ENCODE measurements at regions not wholly inside any gene's neighbourhood (a gene's known extent, or its start where the extent isn't known, plus 50 kb on each side); places are given as distances from the start of the nearest gene placed in this dataset.

DNA sequence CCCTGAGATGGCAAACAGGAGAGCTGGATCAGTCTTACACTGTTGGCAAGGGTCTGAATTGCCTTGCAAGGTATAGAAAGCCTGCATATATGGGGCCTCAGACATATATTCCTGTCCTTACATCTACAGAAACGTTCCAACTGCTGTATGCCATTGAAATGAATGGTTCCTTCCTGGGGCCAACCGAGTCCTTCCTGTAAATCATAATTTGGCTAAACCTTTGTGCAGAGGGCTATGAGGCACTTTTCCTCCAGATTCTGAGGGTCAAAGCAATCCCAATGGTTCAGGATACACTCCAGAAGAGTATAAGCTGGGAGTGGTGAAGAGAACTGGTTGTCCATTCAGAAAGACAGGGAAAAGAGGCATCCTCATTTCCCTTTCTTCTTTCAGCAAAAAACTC lies 190.5 kb downstream of the PTPRC start:
- Histone ChIP-seq H3K4me2 (no peak overlapping the region), H3K27me3 (ENCODE audit: insufficient read depth, low read depth) (no peaks in the 10 kb centered on the region), H3K36me3 (ENCODE audit: insufficient read depth) (no peaks in the 10 kb centered on the region), H4K20me1 (ENCODE audit: insufficient read depth) (no peaks in the 10 kb centered on the region), H3K9ac (no peak overlapping the region), H3K79me2 (ENCODE audit: insufficient read depth, low read depth) (no peaks in the 10 kb centered on the region), H3K27ac (no peak overlapping the region), H3K4me1 (ENCODE audit: low read depth, poor library complexity, severe bottlenecking) (peaks cover 6% of the 10 kb centered on the region), H2AFZ (ENCODE audit: low read depth) (no peak overlapping the region), H3K4me3 (IDR thresholded peaks at IDR 0.05; ENCODE audit: insufficient read depth, low read depth, low read length) (no peak overlapping the region)
- TF ChIP-seq, protein P1, sequence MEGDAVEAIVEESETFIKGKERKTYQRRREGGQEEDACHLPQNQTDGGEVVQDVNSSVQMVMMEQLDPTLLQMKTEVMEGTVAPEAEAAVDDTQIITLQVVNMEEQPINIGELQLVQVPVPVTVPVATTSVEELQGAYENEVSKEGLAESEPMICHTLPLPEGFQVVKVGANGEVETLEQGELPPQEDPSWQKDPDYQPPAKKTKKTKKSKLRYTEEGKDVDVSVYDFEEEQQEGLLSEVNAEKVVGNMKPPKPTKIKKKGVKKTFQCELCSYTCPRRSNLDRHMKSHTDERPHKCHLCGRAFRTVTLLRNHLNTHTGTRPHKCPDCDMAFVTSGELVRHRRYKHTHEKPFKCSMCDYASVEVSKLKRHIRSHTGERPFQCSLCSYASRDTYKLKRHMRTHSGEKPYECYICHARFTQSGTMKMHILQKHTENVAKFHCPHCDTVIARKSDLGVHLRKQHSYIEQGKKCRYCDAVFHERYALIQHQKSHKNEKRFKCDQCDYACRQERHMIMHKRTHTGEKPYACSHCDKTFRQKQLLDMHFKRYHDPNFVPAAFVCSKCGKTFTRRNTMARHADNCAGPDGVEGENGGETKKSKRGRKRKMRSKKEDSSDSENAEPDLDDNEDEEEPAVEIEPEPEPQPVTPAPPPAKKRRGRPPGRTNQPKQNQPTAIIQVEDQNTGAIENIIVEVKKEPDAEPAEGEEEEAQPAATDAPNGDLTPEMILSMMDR (conservative IDR thresholded peaks at IDR 0.05; ENCODE audit: low read depth, low read length) = no peak

DNA sequence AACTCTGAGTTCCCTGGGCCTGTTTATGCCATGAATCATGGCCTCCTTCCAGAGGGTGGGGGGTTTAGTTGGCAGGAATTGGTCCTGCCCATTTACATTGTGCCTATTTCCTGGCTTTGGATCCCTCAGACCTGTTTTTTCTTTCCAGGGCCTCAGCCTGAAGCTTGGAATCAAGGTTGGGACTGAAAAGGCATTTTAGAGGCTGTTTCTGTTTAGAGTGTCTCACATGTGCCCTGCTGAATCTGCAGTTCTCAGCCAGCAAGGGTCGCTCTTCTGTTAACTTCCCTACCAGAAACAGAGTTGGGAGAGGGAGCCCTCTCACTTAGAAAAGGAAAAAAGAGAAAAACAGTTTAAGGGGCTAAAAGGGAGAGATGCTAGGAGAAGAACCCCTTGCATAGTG lies 191.1 kb downstream of the PTPRC start:
- Histone ChIP-seq H3K4me1 (ENCODE audit: low read depth, poor library complexity, severe bottlenecking) (peaks cover 10% of the 10 kb centered on the region), H3K79me2 (ENCODE audit: insufficient read depth, low read depth) (no peaks in the 10 kb centered on the region), H2AFZ (ENCODE audit: low read depth) (no peak overlapping the region), H3K36me3 (ENCODE audit: insufficient read depth) (no peaks in the 10 kb centered on the region), H3K4me3 (IDR thresholded peaks at IDR 0.05; ENCODE audit: insufficient read depth, low read depth, low read length) (no peak overlapping the region), H3K27me3 (ENCODE audit: insufficient read depth, low read depth) (no peaks in the 10 kb centered on the region), H3K27ac (no peak overlapping the region), H4K20me1 (ENCODE audit: insufficient read depth) (no peaks in the 10 kb centered on the region), H3K9ac (no peak overlapping the region), H3K4me2 (no peak overlapping the region)
- TF ChIP-seq, protein P1 (conservative IDR thresholded peaks at IDR 0.05; ENCODE audit: low read depth, low read length) = no peak

DNA sequence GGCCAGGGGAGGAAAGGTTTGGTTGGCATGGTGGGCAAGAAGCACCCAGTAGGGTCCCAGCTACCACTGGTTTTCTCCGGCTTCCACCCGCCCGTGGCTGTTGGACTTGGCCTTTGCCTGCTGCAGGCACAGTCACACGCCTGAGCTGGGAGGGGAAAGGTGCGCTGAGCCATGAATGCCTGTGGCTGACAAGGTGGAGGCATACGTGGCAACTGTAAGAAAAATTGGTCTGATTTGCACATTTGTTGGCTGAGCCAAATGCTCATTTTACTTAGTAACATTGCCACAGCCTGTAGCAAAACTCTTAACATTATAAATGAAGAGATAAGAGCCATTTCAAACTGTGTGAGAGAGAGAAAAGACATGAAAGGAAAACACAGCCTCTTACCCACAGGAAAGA lies 191.6 kb downstream of the PTPRC start:
- H2AFZ ChIP-seq (ENCODE audit: low read depth) = no peak overlapping the region
- H3K4me2 ChIP-seq = no peak overlapping the region
- H4K20me1 ChIP-seq (ENCODE audit: insufficient read depth) = no peaks in the 10 kb centered on the region
- TF ChIP-seq, protein P1 (conservative IDR thresholded peaks at IDR 0.05; ENCODE audit: low read depth, low read length) = no peak
- H3K4me1 ChIP-seq (ENCODE audit: low read depth, poor library complexity, severe bottlenecking) = peaks cover 10% of the 10 kb centered on the region
- no peaks in the 10 kb centered on the region for H3K27me3 ChIP-seq (ENCODE audit: insufficient read depth, low read depth)
- no peak overlapping the region for H3K4me3 ChIP-seq (IDR thresholded peaks at IDR 0.05; ENCODE audit: insufficient read depth, low read depth, low read length)
- H3K79me2 ChIP-seq (ENCODE audit: insufficient read depth, low read depth) = no peaks in the 10 kb centered on the region
- no peak overlapping the region for H3K27ac ChIP-seq
- no peaks in the 10 kb centered on the region for H3K36me3 ChIP-seq (ENCODE audit: insufficient read depth)
- no peak overlapping the region for H3K9ac ChIP-seq

DNA sequence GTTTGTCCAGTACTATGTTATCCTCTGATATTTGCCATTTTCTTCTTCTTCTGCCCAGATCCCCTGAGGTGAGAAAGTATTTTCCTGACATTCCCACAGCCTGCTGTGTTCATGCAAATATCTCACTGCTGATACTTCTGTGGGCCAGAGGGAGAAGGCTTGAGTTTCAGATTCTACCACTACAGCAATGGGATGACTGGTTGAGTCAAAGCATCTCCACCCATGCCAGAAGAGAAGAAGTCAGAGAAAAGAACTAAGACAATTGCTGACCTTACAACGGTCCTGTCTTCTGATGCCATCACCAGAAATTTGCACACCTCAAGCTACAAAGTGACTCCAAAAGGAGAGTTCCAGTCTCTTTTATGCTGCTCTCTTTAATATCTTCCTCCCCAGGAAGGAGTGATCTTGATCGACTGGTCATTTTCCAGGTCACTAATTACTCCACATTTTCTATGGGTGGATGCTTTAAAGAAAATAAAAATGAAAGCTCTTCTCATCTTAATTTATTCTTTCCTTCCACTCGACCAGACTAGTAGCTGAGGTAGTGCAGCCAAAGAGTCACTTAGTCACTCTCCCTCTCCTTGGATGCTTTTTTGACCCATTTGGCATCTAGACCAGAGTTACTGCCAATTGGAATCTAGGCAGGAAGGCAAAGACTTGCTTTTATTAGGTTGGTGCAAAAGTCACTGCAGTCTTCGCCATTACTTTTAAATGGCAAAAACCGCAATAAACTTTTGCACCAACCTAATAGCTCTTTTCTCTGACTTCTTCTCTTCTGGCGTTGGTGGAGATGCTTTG lies 195.1 kb downstream of the PTPRC start:
- Histone ChIP-seq H3K27ac (no peak overlapping the region), H3K36me3 (ENCODE audit: insufficient read depth) (no peaks in the 10 kb centered on the region), H3K4me1 (ENCODE audit: low read depth, poor library complexity, severe bottlenecking) (peaks cover 10% of the 10 kb centered on the region), H3K9ac (no peak overlapping the region), H3K4me3 (IDR thresholded peaks at IDR 0.05; ENCODE audit: insufficient read depth, low read depth, low read length) (no peak overlapping the region), H4K20me1 (ENCODE audit: insufficient read depth) (no peaks in the 10 kb centered on the region), H3K4me2 (no peak overlapping the region), H3K79me2 (ENCODE audit: insufficient read depth, low read depth) (no peaks in the 10 kb centered on the region), H2AFZ (ENCODE audit: low read depth) (no peak overlapping the region), H3K27me3 (ENCODE audit: insufficient read depth, low read depth) (no peaks in the 10 kb centered on the region)
- TF ChIP-seq, protein P1 (conservative IDR thresholded peaks at IDR 0.05; ENCODE audit: low read depth, low read length) = no peak
